22Rv1 (cell line): ENCODE measurements at regions not wholly inside any gene's neighbourhood (a gene's known extent, or its start where the extent isn't known, plus 50 kb on each side); places are given as distances from the start of the nearest gene placed in this dataset.

Source experiments
- H3K27ac ChIP-seq: fragments of 450-650 bp; 2 replicates; pipeline ENCODE4 v1.5.1; 2017
- ZFX ChIP-seq: fragments of 450-650 bp; IDR thresholded peaks from 2 replicates; pipeline ENCODE4 v1.6.1; 2017; ENCODE audit warnings: antibody characterized with exemption, borderline replicate concordance
- TF ChIP-seq, protein P1 (sequence below): fragments of 450-650 bp; IDR thresholded peaks from 2 replicates; pipeline ENCODE4 v1.5.1; 2017; ENCODE audit warnings: mild to moderate bottlenecking

DNA sequence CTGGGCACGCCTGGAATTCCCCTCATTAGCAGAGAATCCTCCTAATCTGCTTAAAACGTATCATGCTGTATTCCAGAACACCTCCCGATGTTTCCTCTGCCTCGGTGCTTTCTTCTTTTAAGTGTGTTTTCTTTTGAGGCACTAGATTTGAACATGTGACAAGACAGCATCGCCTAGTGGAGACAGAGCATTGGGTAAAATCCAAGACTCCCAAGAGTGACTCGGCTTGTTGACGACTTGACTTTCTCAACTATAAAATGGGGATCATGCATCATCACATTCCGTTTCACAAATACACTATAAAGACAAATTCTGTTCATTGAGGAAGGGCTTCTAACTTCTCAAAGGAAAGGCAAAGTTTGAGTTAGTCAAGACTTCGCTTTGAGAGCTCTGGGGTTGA lies 105.6 kb upstream of the RNF32 start:
- no peak for TF ChIP-seq ZFX
- TF ChIP-seq, protein P1, sequence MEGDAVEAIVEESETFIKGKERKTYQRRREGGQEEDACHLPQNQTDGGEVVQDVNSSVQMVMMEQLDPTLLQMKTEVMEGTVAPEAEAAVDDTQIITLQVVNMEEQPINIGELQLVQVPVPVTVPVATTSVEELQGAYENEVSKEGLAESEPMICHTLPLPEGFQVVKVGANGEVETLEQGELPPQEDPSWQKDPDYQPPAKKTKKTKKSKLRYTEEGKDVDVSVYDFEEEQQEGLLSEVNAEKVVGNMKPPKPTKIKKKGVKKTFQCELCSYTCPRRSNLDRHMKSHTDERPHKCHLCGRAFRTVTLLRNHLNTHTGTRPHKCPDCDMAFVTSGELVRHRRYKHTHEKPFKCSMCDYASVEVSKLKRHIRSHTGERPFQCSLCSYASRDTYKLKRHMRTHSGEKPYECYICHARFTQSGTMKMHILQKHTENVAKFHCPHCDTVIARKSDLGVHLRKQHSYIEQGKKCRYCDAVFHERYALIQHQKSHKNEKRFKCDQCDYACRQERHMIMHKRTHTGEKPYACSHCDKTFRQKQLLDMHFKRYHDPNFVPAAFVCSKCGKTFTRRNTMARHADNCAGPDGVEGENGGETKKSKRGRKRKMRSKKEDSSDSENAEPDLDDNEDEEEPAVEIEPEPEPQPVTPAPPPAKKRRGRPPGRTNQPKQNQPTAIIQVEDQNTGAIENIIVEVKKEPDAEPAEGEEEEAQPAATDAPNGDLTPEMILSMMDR = no peak

DNA sequence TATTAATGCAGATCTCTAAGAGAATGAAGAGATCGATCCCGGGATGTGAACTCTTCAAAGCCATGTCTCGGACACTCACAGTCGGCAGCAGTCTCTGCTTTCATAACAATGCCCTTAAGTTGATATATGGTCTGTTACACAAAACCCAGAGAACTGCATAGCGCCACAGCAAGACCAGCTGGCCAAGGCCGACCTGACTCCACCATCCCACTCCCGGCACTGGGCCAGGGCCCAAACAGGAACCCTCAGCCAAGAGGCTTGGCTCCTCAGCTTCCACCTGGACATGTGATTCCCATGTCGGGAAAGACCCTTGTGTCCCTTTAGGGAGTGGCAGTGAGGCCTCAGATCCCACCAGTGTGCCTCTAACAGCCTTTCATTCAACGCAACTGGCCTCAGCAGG lies 106.6 kb upstream of the RNF32 start:
- TF ChIP-seq ZFX = no peak
- TF ChIP-seq, protein P1 = no peak
- H3K27ac ChIP-seq = no peak overlapping the region

More for the DNA sequence above, 105.6 kb upstream of the RNF32 start:
- no peak overlapping the region for H3K27ac ChIP-seq

DNA sequence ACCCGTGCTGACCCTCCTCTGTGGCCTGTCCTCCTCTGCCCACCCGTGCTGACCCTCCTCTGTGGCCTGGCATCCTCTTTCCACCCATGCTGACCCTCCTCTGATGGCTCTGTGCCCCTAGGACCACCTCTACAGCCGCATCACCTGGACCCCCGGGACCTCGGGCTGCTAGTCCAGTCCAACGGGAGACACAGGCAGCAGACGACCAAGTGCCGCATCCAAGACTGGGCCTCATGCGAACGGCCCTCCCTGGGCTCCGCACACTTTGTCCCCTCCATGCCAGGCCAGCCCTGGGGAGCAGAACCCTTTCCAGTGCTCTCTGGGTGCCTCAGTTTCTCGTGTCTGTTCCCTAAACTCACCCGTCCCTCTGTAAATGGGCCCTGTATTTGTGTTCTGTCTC lies 107.2 kb upstream of the RNF32 start:
- H3K27ac ChIP-seq = no peak overlapping the region
- TF ChIP-seq, protein P1 = no peak
- TF ChIP-seq ZFX = no peak

DNA sequence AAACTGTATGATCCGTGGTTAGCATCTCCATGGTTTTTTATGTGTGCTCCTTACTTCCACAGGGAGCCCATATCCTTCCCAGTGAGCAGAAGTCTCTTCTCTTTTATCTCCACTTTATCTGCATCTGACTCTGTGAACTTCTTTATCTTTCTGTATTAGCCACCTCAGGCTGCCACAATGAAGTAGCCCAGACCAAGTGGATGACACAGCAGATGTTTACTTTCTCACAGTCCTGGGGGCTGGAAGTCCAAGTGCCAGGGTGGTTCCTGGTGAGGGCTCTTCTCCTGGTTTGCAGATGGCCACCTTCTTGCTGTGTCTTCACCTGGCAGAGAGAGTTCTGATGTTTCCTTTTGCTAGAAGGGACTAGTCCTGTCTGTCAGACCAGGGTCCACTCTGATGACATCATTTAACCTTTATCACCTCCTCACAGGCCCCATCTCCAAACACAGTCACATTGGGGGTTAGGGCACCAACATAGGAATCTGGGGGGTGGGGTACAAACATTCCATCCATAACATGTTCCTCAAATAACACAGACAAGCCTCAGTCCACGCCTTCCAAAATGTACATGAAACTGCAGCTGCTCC lies 108.5 kb upstream of the RNF32 start:
- TF ChIP-seq, protein P1 = no peak
- no peak for TF ChIP-seq ZFX
- H3K27ac ChIP-seq = no peak overlapping the region

DNA sequence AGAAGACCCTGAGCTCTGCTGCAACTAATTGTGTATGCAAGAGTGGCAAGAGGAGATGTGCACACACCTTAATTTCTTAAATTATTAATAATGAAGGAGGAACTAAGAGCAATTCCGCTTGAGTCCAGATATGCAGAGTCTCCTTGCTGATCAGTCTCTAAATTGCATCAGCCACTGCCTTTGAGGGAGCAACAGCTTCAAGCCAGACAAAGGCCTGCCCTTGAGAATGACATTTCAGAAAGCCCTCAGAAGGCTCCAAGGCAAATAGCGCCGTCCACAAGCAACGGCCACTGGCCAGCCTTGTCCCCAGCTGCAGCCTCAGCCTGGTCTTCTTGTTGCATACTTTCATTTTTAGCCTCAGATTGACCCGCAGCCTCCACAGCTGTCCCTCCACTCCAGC lies 110.6 kb upstream of the RNF32 start:
- TF ChIP-seq, protein P1 = no peak
- no peak for TF ChIP-seq ZFX
- H3K27ac ChIP-seq = no peak overlapping the region

DNA sequence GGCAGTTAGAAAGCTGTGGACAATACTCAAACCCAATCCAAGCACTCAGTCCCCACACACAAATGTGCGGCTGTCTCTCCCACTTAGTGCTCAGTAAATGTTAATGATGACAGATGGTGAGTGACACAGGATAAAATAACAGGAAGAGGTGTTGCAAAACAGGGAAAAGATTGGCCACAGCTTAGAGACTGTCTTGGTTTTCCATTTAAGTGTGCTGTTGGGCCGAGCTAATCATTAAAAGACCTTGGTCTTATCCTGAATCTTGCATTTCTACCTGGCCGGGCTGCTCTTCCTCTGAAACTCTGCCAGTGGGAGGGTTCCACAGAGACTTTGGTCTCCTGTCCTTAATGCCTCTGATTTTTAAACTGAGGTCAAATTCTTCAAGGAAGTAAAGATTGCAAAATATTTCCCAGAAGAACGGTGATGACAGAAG lies 113.1 kb upstream of the RNF32 start:
- H3K27ac ChIP-seq = no peak overlapping the region
- TF ChIP-seq, protein P1 = no peak
- TF ChIP-seq ZFX = no peak

DNA sequence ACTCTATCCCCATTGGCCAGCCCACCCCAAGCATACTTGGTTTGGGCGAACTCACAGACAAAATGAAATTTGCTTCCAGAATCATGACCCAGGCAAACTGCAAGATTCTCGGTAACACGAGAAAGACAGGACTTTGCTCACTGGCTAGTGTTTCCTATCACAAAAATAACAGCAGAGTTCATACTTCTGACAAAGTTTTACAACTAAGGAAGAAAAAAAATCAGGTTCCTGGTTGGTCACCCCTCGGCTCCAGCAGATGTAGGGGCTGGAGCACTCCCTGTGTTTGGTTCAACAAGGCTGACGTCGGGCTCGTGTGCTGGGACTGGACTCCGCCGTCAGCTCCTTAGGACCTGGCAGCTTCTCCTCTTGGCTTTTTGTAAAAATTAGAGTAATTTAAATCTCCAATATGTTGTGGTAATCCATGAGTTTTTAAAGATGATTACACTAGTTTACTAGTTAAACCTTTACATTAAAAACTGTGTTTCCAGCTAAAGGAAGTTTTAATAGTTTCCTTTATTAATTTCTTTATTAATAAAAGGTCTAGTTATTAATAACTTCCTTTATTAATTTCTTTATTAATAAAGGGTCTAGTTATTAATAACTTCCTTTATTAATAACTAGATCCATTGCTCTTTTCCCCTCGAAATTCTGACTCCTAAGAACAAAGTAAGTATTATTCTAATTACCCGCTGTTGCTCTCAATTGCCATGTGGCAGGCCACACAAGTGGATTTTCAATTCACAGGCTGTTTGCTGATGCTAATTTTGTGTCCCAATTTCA lies 115.6 kb upstream of the RNF32 start:
- TF ChIP-seq, protein P1 = no peak
- TF ChIP-seq ZFX = no peak
- no peak overlapping the region for H3K27ac ChIP-seq
